ENCODE measurements at regions not wholly inside any gene's neighbourhood (a gene's known extent, or its start where the extent isn't known, plus 50 kb on each side); places are given as distances from the start of the nearest gene placed in this dataset.

DNA sequence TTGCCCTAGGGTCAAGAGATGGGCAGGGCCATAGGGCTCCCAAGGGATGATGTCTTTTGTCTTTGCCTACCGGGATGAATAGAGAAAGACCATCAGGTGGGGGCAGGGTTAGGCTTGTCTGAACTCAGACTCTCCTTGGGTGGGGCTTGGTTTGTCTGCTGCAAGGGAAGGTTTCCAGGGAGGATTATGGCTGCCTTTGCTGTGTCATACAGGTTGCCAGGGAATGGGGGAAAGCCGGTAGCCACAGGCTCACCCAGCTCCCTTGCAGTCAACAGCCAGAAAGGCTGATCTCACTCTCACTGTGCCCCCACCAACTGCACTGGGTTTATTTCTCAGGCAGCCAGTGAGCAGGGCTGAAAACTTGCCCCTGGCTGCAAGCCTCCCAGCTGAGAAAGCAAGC, 253.2 kb downstream of the POLR1F start:
- TF ChIP-seq EZH2 (IDR thresholded peaks at IDR 0.05; ENCODE audit: insufficient read depth, low read length), result no peak
- no peak for TF ChIP-seq CTCF (IDR thresholded peaks at IDR 0.05; ENCODE audit: insufficient read depth, low read depth, low read length)
